Cerebellar nuclear complex (tissue), 1 donor: ENCODE measurements at regions not wholly inside any gene's neighbourhood (a gene's known extent, or its start where the extent isn't known, plus 50 kb on each side); places are given as distances from the start of the nearest gene placed in this dataset.

ENCODE experiments used
- DNase-seq, 2 experiments: peaks; one replicate each; lab custom pipeline; 2025; lab: John Stamatoyannopoulos, UW

DNA sequence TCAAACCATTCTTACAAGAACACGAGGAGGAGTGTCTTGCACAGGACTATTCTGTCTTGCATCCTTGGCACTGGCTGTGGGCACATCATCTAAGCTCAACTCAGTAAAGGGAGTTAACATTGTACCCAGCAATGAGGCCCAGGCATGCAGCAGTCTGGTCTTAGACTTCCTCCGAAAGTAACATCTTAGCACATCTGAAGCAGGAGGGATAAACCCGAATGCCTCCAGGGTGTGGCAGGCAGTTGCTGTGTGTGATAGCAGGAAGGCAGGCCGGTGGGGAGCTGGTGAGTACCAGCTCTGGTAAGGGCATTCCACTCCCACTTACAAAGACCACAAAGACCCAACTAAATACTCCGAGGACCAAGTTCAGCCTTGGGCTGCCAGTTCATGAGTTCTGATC lies 206.3 kb downstream of the TSN start:
- no peak for DNase-seq

DNA sequence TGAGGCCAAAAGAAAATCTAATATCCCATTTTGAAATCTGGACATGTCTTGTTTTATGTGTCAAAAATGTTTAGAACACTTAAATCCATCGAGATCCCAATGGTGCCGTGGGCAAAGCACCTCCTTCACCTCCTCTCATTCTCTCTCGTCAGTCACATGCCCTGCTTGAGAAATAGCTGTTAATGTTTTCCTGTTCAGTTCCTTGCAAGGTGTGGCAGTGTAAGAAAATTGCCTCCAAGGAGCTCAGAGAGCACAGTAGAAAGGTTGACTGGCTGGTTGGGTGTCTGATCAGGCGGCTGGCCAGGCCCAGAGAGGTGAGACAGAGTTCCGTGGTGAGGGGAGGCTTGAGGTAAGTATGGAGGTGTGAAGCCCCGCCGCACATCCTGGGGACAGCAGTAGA lies 210.2 kb downstream of the TSN start:
- no peak for DNase-seq

DNA sequence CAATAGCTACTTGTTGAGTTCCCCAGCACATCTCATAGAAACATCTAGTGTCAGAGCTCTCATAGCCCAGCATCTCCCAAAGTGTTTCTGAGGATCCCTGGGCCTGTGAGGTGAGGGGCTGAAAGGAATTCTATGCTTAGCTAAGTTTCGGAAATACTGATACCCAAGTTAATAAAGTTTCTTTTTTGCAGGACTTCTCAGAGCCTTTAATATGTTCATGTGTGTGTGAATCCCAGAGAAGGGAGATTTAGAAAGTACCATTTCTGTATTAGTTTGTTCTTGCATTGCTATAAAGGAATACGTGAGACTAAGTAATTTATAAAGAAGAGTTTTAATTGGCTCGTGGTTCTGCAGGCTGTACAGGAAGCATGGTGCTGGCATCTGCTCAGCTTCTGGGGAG lies 211.2 kb downstream of the TSN start:
- DNase-seq, result no peak

DNA sequence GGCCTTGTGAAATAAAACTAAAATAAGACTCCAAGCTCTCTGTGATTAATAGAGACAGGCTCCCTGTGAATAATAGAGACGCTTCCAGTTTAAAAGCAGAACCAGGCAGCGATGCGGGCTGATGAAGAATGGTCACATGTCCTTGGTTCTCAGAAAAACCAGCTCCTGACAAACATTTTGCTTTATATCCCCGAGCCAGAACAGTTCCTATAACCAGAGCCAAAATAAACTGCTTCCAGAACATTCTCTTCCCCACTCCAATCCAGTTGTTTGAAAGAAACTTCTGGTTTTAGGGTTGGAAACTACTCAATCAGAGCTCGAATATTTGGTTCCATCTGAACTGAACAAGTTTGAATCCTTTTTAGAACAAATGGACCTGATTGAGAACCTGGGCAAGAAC lies 213.7 kb downstream of the TSN start:
- DNase-seq, result no peak

DNA sequence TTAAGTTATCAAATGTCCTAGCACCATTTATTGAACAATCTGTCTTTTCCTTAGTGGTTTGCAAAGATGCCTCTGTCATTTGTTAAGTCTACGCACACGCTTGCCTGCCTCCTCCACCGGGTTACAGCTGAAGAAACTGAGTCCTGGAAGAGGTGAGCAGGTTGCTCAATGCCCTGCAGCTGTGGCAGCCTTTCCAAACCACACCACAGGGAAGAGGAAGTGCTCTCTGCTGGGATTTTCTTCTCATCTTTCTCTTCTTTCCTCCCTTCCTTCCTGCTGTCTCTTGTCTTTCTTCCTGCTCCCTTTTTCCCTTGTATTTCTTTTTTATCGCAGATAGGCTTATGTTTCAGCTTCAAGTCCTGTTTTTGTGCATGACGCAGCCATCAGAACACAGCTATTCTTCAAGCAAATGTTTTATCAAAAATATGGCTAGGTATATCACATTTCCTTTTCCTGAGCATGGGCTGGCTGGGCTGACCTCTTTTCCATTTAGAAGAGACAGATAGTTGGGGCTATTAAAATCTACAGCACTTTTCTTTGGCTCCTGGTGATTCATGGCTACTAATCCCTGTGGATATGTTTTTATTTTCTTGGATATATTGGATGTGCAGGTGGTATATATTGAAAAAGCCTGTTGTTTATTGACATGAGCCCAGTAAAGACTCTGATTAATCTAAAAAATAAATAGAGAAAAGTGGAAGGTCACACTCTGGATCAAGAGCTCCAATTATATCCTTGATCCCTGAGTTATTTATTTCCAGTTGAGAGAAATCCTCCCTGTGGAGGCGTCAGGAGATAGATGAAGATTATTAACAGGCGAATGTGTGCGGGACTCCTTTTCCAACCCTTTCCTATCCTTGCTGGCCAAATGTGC lies 214.6 kb downstream of the TSN start:
- DNase-seq, result no peak

DNA sequence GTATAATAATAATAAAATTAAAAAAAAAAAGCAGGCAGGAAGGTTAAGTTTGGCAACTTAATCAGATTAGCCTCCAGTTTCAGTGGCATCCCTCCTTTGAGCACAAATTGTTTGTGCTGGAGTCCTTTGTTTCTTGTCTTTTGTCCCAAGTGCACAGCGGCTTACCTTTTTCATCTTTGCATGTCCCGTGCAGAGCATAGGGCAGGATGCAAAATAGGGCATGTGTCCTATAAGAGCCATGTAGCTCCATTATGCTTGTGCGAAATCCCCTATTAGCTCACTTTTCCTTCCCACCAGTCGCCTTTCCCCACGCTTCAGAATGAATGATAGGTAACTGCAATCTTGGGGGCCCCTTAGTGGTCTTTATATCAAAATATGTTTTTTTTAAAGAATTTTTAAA lies 216.8 kb downstream of the TSN start:
- no peak for DNase-seq

DNA sequence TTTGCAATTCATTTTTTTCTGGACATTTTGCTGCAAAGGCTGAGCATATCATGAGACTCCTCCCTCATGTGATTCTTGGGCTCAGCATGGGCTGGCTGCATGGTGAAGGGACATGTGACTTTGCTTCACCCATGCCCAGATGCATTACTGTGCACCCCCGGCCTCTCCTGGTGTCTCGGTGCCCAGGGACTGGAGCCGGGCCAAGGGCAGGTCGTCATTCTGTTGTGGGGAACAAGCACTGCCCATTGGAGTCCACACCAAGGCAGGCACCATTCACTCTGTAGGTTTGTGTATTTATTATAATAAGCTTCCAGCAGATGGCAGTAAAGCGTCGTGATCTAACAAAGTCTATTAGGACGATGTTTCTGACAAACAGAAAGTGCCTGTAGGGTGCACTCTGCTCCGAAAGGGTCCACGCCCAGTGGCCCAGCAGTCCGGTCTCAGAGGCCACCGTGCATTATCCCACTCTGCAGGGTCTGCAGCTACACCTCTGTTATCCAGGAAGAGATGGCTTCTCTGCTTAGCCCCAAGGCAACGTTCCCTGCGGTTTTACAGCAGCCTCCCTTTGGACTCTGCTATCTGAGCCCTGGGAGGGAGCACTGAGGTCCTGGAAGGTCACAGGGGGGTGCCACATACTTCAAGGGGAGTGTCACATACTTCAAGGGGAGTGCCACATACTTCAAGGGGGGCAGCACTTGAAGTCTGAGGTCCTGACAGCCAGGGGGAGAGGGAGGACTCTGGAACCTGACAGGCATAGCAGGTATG lies 219.6 kb downstream of the TSN start:
- peak in 1 of 2 experiments; percentile 7 for DNase-seq

DNA sequence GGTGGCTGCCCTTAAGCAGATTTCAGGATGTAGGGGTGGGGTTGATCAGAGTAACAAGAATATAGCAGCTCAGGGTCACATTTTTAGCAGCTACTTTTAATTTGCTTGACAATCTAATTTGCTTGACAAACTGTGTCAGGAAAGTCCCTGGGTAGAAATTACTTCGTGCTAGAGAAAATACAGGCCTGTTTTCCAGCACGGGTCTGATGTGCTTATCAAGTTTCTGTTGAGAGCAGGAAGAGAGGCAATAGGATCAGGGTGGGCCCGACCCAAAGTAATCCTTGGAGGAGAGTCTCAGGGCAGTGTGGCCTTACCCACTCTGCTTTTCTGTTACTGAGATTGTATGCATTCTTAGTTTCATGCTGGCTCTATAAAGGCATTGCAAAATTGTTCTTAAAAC lies 221.5 kb downstream of the TSN start:
- no peak for DNase-seq

DNA sequence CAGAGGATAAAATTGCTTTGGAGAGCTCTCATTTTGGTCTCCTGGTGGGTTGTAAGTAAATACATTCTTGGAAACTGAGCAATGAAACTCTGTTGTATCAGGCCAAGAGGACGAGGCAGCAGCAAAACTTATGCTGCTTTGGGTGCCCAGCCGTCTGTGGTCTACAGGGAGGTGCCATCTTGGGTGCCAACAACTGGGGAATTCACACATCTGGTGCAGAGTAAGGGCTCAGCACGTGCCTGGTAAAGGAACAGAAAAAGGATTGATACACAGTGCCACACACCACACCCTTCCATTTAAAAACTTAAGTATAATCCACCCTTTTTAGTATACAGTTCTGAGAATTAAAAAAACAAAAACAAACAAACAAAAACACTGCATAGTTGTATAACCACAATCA lies 221.9 kb downstream of the TSN start:
- no peak for DNase-seq

DNA sequence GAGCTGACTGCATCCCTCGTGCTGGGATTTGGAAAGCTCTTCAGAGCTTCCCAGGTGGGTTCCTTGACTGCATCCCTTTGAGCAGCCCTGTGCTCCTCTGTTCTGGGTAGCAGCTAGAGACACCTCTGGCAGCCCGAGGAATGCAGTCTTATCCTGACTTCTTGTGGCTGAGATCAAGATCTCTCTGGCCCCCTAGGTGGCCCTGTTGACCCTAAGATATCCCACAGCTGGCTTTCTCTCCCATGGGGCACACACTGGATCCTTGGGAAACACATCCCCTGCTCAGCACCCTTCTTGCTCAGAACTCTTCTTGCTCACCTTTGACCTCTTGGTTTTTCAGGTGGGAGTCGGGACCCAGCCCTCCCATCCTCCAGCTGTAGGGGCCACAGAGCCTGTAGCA lies 237.2 kb downstream of the TSN start:
- no peak for DNase-seq

DNA sequence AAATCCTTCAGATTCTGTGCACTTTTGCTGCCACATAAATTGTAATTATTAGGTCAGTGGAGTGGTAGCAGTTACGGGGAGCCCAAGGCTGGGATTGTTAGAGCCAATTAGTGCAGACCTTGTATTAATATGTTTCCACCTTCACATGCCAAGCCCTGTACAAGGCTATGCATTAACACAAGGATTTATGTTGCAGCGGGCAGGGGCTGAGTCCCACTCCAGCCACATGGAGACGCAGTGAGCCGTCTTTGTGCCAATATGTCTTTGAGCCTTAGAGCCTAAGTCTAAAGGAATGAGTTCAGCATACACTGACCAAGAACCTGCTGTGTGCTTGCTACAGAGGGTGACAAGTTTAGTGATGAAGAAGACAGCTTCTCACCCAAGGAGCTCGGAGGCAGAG lies 238.2 kb downstream of the TSN start:
- no peak for DNase-seq

DNA sequence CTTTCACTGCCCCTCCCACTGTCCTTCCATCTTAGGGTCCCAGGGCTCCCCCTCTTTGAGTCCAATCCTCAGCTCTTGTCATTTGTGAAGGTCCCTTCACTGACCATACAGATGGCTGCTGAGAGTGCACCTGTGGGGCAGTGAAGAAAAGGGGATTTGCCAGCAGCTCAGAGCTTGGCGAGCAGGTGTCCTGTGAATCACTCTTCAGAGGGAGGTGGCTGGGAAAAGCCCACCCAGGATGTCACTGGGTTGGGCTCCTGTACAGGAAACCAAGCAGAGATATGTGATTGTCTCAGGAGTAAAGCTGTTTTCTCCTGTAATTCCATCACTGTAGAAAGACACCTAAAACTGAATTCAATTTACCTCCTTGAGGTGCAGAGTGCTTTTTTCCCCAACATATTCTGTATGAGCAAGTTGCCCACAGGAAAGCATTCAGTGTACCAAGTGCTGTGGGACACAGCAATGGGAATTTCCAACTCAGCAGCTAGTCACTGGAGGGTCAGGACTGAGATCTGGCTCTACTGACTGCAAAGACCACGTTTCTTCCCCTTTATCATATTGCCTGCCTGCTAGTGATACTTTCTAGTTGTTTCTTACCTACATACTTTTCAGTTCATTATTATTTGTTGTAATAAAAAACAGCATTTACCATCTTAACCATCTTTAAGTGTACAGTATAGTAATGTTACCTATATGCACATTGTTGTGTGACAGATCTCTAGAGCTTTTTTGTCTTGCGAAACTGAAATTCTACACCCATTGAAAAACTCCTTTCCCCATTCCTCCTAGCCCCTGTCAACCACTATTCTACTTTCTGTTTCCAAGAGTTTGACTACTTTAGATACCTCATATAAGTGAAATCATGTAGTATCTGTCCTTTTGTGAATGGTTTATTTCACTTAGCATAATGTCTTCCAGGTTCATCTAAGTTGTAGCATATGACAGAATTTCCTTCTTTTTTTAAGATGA lies 239.1 kb downstream of the TSN start:
- no peak for DNase-seq

DNA sequence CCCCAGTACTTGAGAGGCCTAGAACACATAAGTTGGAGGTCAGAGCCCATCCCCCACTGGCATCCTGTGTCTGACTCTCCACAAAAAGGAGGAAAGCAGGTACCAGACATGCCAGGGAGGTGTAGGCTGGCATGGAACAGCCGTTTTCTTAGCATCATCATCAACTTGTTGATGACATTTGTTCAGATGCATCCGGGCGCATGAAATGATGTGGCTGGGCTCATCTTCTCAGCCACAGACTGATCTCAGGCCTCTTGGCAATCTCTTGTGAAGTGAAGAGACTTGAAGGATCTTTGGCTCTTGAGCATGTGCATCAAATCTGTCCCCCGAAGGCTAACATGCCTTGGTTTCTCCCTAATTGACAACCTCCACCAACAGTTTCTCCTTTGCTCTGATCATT lies 243.3 kb downstream of the TSN start:
- DNase-seq, result no peak

DNA sequence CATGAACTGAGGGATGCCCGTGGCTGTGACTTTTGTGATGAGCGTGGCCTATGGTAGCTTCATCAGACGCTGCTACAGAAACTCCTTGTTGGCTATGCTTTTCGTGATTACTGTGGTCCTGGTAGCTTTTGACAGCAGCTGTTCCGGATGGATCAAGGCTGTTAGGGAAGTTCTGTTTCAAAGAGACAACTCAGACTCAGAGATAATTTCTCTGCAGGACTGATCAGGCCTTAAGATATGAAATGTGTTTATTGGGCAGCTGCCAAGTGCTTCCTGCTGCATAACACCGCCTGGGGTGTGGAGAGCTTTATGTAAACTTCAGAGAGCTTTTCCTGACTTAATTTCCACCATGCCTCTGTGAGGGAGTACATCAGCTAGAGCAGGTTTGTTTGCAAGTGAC lies 243.8 kb downstream of the TSN start:
- DNase-seq, result no peak

DNA sequence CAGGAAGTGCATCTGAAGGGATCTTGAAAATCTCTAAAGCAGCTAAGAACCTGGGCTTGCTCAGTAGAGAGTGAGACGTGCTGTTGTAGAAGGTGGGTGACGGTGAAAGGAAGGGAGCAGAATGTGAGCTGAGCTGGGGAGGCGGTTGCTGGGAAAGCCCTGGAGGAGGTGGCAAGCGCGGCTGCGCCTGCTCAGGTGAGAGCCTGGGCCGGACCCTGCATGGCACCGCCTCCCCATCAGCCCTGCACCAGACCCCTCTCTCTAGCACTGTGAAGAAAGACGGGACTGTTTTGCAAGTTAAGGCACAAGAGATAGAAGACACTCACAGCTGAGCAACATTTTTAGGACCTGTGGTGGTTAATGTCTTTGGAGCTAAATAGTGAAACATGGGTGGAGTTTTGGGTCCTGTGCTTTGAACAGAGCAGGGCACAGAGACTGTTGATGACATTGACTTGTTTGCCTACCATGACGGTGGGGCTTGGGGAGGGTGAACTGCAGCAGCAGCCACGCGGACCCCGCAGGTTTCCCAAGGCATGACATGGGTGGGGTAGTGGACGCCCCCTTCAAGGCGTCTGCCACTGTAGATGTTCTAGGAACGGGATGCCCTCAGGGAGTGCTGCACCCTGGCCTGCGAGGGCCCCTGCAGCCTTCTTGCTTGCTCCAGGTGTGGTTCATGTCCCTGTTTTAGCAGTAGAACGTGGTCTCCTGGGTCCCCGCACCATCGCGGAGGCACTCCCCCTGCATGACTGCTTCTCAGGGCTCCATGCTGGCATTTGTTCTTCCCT lies 245.3 kb downstream of the TSN start:
- no peak for DNase-seq

DNA sequence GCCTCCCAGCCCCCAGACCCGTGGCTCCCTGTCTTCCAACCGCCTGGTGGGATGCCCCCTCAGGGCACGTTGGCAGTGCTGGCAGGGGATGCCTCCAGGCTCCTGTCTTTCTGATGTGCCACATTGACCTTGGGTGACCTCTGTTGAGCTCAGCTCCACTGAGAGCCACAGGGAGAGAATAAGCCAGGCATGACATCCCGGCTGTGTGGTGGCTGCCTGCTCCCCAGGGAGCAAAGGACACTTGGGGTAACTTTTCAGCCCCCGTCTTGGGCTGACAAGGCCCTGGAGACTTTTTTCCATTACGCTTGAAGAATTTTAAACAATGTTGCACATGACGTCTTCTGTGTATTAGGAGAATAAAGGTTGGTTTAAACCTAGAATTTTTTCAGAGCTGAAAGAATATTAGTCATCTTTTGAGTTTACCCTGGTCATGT lies 246.0 kb downstream of the TSN start:
- no peak for DNase-seq

DNA sequence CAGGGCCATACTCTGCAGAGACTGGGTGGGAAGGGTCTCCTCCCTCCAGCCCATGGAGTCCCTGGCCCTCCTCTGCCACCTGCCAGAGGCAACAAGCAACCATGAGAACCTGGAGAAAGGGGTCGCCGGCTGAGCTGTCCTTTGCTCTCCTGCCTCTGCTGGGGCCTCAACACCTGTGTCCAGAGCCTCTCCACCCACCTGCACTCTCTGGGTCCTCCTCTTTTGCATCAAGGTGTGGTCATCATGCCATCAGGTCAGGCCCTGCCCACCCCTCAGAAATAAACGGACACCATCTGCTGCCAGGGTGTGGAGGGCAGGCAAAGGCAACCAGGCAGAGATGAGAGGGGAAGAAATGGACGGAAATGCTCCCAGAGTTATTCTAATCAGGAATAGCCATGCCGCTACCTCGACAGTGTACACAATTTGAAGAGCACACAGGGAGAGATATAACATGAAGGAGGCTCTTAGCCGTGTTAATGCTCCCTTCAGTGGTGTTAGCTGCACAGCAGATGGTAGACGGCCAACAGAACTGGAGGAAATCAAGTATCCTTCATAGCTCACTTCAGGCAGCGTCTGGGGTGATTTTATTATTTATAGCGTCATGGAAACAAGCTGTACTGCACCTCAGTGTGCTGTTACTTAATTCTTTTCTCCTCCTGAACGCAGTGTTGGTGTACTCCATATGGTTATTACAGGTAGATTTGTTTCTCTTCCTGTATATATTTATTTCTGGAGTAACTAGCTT lies 247.9 kb downstream of the TSN start:
- no peak for DNase-seq

DNA sequence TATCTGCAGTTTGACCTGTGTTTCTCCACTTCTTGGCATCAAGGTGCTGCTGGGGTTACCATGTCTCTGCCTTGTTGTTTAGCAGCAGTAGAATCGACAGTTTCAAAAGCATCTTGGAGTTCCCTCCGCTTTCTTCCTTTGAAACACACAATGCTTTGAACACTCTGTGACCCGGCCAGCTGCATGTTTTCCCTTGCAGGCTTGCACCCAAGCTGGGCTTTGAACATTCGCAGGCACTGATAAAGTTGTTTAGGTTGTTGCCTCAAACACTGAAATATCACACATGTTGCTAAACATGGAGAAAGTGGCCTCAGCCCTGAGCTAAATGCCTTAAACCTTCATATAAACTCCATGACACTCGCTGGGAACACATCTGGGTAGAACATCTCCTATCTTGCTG lies 251.7 kb downstream of the TSN start:
- DNase-seq, result no peak

DNA sequence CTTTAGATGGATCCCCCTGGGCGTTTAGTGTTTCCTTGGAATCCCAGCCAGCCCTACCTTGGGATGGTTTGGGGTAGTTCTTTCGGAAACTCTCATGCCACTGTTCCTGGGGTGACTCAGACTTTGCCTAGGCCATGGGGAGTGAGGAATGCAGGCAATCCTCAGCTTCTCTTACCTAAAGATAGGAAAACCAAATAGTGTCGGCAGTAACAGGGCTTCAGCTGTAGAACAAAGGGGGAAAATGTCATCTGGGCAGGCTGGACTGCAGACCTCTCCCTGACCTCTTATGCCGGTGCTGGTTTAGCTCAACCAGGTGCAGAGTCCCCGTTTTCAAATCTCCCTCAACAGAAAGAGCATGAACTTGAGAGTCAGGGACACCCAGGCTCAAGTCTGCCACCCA lies 252.1 kb downstream of the TSN start:
- no peak for DNase-seq

DNA sequence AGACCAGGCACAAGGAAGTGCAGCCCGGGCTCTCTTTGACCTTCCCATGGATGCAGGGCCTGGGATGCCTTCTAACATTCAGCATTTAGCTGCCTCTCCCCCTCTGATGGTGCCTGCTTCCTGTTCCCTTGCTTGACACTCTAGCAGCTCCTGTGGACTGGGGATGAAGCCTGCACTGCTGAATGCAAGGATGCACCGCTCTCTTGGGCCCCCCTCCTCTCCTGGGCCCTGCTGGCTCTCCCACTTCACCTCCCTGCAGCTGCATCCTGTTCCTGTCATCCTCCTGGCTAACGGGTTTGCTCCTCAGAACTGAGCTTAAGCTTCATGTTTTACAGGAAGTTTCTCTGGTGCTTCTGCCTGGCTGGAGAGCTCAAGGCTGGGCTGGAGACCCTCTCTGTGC lies 254.1 kb downstream of the TSN start:
- DNase-seq, result no peak
